Mucosa of stomach (tissue), 1 donor: ENCODE measurements at regions not wholly inside any gene's neighbourhood (a gene's known extent, or its start where the extent isn't known, plus 50 kb on each side); places are given as distances from the start of the nearest gene placed in this dataset.
"Not testable (repeated sequence)": the region's sequence is repeated elsewhere in the genome, so short reads cannot be mapped to it uniquely, and the experiment has no call there.

ENCODE experiments used
- H3K27me3 ChIP-seq: one replicate; pipeline ENCODE4 v1.7.0; 2013; ENCODE audit warnings: mild to moderate bottlenecking, low read length; ENCODE audit not compliant: control insufficient read depth, insufficient read depth
- H3K36me3 ChIP-seq: one replicate; pipeline ENCODE4 v1.7.0; 2013; ENCODE audit warnings: low read length; ENCODE audit not compliant: control insufficient read depth, insufficient read depth
- H3K4me1 ChIP-seq: one replicate; pipeline ENCODE4 v1.7.0; 2013; ENCODE audit warnings: mild to moderate bottlenecking, low read length; ENCODE audit not compliant: control insufficient read depth, insufficient read depth
- H3K4me3 ChIP-seq: one replicate; pipeline ENCODE4 v1.7.0; 2013; ENCODE audit warnings: low read length
- H3K9ac ChIP-seq: one replicate; pipeline ENCODE4 v1.7.0; 2013; ENCODE audit warnings: mild to moderate bottlenecking, low read length, moderate library complexity
- H3K9me3 ChIP-seq: one replicate; pipeline ENCODE4 v1.7.0; 2013; ENCODE audit warnings: mild to moderate bottlenecking, low read length, moderate library complexity; ENCODE audit not compliant: control insufficient read depth
- donor health status: Pancreatic carcinoma.

- no peaks in the 10 kb centered on the region for H3K9me3 ChIP-seq
- no peaks in the 10 kb centered on the region for H3K27me3 ChIP-seq
- no peak overlapping the region for H3K4me3 ChIP-seq
- H3K9ac ChIP-seq: no peak overlapping the region
- H3K36me3 ChIP-seq: no peaks in the 10 kb centered on the region
- no peaks in the 10 kb centered on the region for H3K4me1 ChIP-seq
These were observed 445.0 kb upstream of the B3GAT1 start for GRCh38 chr11:134857035-134857434.

GRCh38 chr11:134856056-134856971 lies 444.3 kb upstream of the B3GAT1 start:
- no peak overlapping the region for H3K9ac ChIP-seq
- no peaks in the 10 kb centered on the region for H3K36me3 ChIP-seq
- no peaks in the 10 kb centered on the region for H3K27me3 ChIP-seq
- H3K9me3 ChIP-seq: no peaks in the 10 kb centered on the region
- no peaks in the 10 kb centered on the region for H3K4me1 ChIP-seq
- no peak overlapping the region for H3K4me3 ChIP-seq

GRCh38 chr11:134853992-134854991 lies 442.2 kb upstream of the B3GAT1 start:
- H3K27me3 ChIP-seq: no peaks in the 10 kb centered on the region
- H3K9ac ChIP-seq: no peak overlapping the region
- no peaks in the 10 kb centered on the region for H3K4me1 ChIP-seq
- H3K36me3 ChIP-seq: no peaks in the 10 kb centered on the region
- H3K4me3 ChIP-seq: no peak overlapping the region
- no peaks in the 10 kb centered on the region for H3K9me3 ChIP-seq

GRCh38 chr11:134851503-134852224 lies 439.6 kb upstream of the B3GAT1 start:
- not testable (repeated sequence) for H3K9me3 ChIP-seq, H3K4me1 ChIP-seq, H3K27me3 ChIP-seq, H3K36me3 ChIP-seq, H3K9ac ChIP-seq, H3K4me3 ChIP-seq

- Histone ChIP-seq H3K9me3 (no peaks in the 10 kb centered on the region), H3K9ac (no peak overlapping the region), H3K4me1 (no peaks in the 10 kb centered on the region), H3K4me3 (no peak overlapping the region), H3K36me3 (no peaks in the 10 kb centered on the region), H3K27me3 (no peaks in the 10 kb centered on the region)
These were observed 438.5 kb upstream of the B3GAT1 start for GRCh38 chr11:134850566-134850965.

- Histone ChIP-seq H3K9me3 (no peaks in the 10 kb centered on the region), H3K9ac (no peak overlapping the region), H3K36me3 (no peaks in the 10 kb centered on the region), H3K27me3 (no peaks in the 10 kb centered on the region), H3K4me1 (no peaks in the 10 kb centered on the region), H3K4me3 (no peak overlapping the region)
These were observed 437.8 kb upstream of the B3GAT1 start for GRCh38 chr11:134849833-134850232.

- Histone ChIP-seq H3K9me3 (no peaks in the 10 kb centered on the region), H3K36me3 (no peaks in the 10 kb centered on the region), H3K4me3 (no peak overlapping the region), H3K4me1 (no peaks in the 10 kb centered on the region), H3K9ac (no peak overlapping the region), H3K27me3 (no peaks in the 10 kb centered on the region)
These were observed 435.2 kb upstream of the B3GAT1 start for GRCh38 chr11:134847083-134847715.

- H3K27me3 ChIP-seq: no peaks in the 10 kb centered on the region
- H3K36me3 ChIP-seq: no peaks in the 10 kb centered on the region
- H3K4me1 ChIP-seq: no peaks in the 10 kb centered on the region
- no peak overlapping the region for H3K9ac ChIP-seq
- no peaks in the 10 kb centered on the region for H3K9me3 ChIP-seq
- no peak overlapping the region for H3K4me3 ChIP-seq
These were observed 434.5 kb upstream of the B3GAT1 start for GRCh38 chr11:134846328-134847082.

GRCh38 chr11:134845474-134846327 lies 433.7 kb upstream of the B3GAT1 start:
- H3K9ac ChIP-seq: no peak overlapping the region
- no peak overlapping the region for H3K4me3 ChIP-seq
- H3K4me1 ChIP-seq: no peaks in the 10 kb centered on the region
- H3K36me3 ChIP-seq: no peaks in the 10 kb centered on the region
- no peaks in the 10 kb centered on the region for H3K9me3 ChIP-seq
- peaks cover 2% of the 10 kb centered on the region for H3K27me3 ChIP-seq

- H3K9me3 ChIP-seq: no peaks in the 10 kb centered on the region
- no peak overlapping the region for H3K9ac ChIP-seq
- H3K27me3 ChIP-seq: peaks cover 5% of the 10 kb centered on the region
- no peak overlapping the region for H3K4me3 ChIP-seq
- H3K36me3 ChIP-seq: no peaks in the 10 kb centered on the region
- no peaks in the 10 kb centered on the region for H3K4me1 ChIP-seq
These were observed 432.8 kb upstream of the B3GAT1 start for GRCh38 chr11:134844838-134845237.
